ENCODE measurements at regions not wholly inside any gene's neighbourhood (a gene's known extent, or its start where the extent isn't known, plus 50 kb on each side); places are given as distances from the start of the nearest gene placed in this dataset.

- ChIA-PET POLR2A (no interaction called here), CTCF (no interaction called here)
- peaks cover 6% of the 10 kb centered on the region for H3K9me3 Mint-ChIP-seq
- no peak for DNase-seq
- no peaks in the 10 kb centered on the region for H3K4me1 Mint-ChIP-seq
- no peak overlapping the region for H3K27ac Mint-ChIP-seq
- no peaks in the 10 kb centered on the region for H3K27me3 Mint-ChIP-seq
- no peaks in the 10 kb centered on the region for H3K36me3 Mint-ChIP-seq (ENCODE audit: low read depth)
- H3K4me3 Mint-ChIP-seq = no peak overlapping the region
- no peak for TF ChIP-seq CTCF (IDR thresholded peaks at IDR 0.05)
- no peak for ATAC-seq (ENCODE audit: low read depth)
- intact Hi-C loops (cut with micrococcal nuclease) = no loop called here
Observed at GRCh38 chr4:23438764-23439163, 451.1 kb downstream of the PPARGC1A start.

- no peak for DNase-seq
- CTCF ChIA-PET = no interaction called here
- H3K4me1 Mint-ChIP-seq = no peaks in the 10 kb centered on the region
- peaks cover 4% of the 10 kb centered on the region for H3K9me3 Mint-ChIP-seq
- no peak for TF ChIP-seq CTCF (IDR thresholded peaks at IDR 0.05)
- no peak for ATAC-seq (ENCODE audit: low read depth)
- H3K4me3 Mint-ChIP-seq = no peak overlapping the region
- intact Hi-C loops (cut with micrococcal nuclease) = no loop called here
- no peak overlapping the region for H3K27ac Mint-ChIP-seq
- H3K27me3 Mint-ChIP-seq = no peaks in the 10 kb centered on the region
- POLR2A ChIA-PET = no interaction called here
- H3K36me3 Mint-ChIP-seq (ENCODE audit: low read depth) = no peaks in the 10 kb centered on the region
Observed at GRCh38 chr4:23429497-23429896, 460.4 kb downstream of the PPARGC1A start.

- ATAC-seq (ENCODE audit: low read depth) = no peak
- Mint-ChIP-seq H3K4me3 (no peak overlapping the region), H3K27ac (no peak overlapping the region), H3K9me3 (peaks cover 7% of the 10 kb centered on the region), H3K27me3 (no peaks in the 10 kb centered on the region), H3K4me1 (no peaks in the 10 kb centered on the region), H3K36me3 (ENCODE audit: low read depth) (no peaks in the 10 kb centered on the region)
- intact Hi-C loops (cut with micrococcal nuclease) = no loop called here
- DNase-seq = no peak
- ChIA-PET POLR2A (no interaction called here), CTCF (no interaction called here)
- no peak for TF ChIP-seq CTCF (IDR thresholded peaks at IDR 0.05)
Observed at GRCh38 chr4:23425570-23425969, 464.3 kb downstream of the PPARGC1A start.

GRCh38 chr4:23423540-23423939 is 466.3 kb downstream of the PPARGC1A start:
- TF ChIP-seq CTCF (IDR thresholded peaks at IDR 0.05) = no peak
- H3K9me3 Mint-ChIP-seq = peaks cover 8% of the 10 kb centered on the region
- H3K27me3 Mint-ChIP-seq = no peaks in the 10 kb centered on the region
- DNase-seq (no peak), ATAC-seq (ENCODE audit: low read depth) (no peak)
- ChIA-PET CTCF (no interaction called here), POLR2A (no interaction called here)
- intact Hi-C loops (cut with micrococcal nuclease) = no loop called here
- H3K36me3 Mint-ChIP-seq (ENCODE audit: low read depth) = no peaks in the 10 kb centered on the region
- no peaks in the 10 kb centered on the region for H3K4me1 Mint-ChIP-seq
- H3K4me3 Mint-ChIP-seq = no peak overlapping the region
- no peak overlapping the region for H3K27ac Mint-ChIP-seq

GRCh38 chr4:23422878-23423277 is 467.0 kb downstream of the PPARGC1A start:
- Mint-ChIP-seq H3K27ac (no peak overlapping the region), H3K27me3 (no peaks in the 10 kb centered on the region), H3K36me3 (ENCODE audit: low read depth) (no peaks in the 10 kb centered on the region), H3K9me3 (peaks cover 7% of the 10 kb centered on the region), H3K4me3 (no peak overlapping the region), H3K4me1 (no peaks in the 10 kb centered on the region)
- ChIA-PET POLR2A (no interaction called here), CTCF (no interaction called here)
- DNase-seq (no peak), ATAC-seq (ENCODE audit: low read depth) (no peak)
- intact Hi-C loops (cut with micrococcal nuclease) = no loop called here
- TF ChIP-seq CTCF (IDR thresholded peaks at IDR 0.05) = no peak

Data from activated B cell treated with CpG ODN at 0.5 μM for 24 hours (primary cell).